ENCODE measurements at regions not wholly inside any gene's neighbourhood (a gene's known extent, or its start where the extent isn't known, plus 50 kb on each side); places are given as distances from the start of the nearest gene placed in this dataset.

DNA sequence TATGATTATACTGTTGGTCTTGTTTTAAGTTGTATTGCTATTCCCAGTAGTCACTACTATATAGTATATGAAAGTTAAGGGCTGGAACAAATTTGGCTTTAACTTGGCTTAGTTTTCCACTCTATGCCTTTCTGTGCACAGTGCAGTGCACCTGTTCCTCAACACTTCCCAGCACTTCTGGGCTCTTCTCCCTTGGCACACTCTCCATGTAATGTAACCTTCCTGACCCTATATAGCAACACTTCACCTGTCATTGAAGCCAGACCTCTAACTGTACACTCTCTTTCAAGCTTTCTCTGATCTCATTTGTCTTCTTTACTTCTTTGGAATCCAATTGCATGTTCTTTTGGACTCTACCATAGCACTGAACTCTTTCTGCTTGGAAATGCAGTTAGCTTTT, 83.9 kb upstream of the SMIM30 start:
- TF ChIP-seq CTCF (IDR thresholded peaks at IDR 0.05) (no peak), EZH2 (IDR thresholded peaks at IDR 0.05) (no peak)
